HG03103 (cell line): ENCODE measurements at regions not wholly inside any gene's neighbourhood (a gene's known extent, or its start where the extent isn't known, plus 50 kb on each side); places are given as distances from the start of the nearest gene placed in this dataset.
"Not testable (repeated sequence)": the region's sequence is repeated elsewhere in the genome, so short reads cannot be mapped to it uniquely, and the experiment has no call there.

ENCODE experiments used
- ATAC-seq: cut with Tn5 transposase; IDR thresholded peaks from one replicate; pipeline ENCODE4 v1.9.1; 2021; ENCODE audit warnings: low read depth; ENCODE audit not compliant: unreplicated experiment

DNA sequence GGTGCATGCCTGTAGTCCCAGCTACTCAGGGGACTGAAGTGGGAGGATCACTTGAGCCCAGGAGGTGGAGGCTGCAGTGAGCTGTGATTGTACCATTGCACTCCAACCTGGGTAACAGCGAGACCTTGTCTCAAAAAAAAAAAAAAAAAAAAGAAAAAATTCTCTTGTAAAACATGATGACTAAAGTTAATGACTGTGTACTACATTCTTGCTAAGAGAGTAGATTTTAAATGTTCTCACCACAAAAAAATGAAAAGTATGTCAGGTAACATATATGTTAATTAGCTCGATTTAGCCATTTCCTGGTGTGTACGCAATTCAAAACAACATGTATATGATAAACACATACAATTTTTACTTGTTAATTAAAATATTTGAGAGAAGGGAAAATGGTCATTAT is 480.7 kb upstream of the RGS6 start:
- ATAC-seq: no peak

DNA sequence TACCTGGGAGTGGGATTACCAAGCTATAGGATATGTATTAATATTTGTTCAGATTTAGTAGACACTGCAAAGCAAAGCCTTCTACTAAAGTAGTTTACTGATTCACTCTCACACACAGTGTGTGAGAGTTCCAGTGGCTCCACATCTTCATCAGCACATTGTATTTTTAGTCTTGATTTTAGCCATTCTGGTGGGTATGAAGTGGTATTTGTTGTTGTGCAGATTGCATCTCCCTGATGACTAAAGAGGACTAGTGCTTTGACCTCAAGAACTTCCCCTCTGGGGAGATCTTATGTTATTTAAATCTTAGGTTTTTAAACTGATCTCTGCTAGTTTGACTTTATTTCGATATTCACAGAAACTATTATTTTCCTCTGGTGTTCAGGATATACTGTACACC is 479.7 kb upstream of the RGS6 start:
- ATAC-seq: no peak

DNA sequence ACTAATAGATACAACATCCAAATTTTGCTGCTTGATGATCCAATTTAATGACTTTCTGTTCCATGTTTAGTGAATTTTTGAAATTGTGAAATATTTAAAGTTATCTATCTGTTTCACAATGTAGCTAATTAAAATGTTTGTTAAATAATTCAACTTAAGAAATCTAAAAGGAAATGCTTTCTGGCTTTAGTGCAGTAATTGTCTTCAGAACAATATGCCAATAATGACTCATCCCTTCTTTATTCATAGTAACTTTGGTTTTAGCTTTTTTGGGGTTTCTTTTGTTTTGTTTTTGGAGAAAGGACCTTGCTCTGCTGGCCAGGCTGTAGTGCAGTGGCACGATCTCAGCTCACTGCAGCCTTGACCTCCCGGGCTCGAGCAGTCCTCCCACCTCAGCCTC is 479.2 kb upstream of the RGS6 start:
- no peak for ATAC-seq

DNA sequence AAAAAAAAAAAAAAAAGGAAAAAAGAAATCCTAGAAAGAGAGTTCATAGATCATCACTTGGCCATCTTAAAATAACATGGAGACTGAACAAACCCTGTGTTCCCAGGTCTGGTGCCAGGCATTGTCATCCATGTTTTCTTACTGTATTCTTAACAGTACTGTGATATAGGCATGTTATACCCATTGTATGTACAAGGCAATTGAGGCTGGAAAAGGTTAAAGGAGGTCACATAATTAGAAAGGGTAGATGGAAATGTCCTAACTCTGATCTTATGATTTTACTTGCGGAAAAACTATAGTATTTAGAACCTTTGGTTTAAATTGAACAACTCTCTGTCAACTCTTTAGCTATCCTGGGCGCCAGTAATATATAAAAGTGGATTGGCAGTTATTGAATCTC is 478.2 kb upstream of the RGS6 start:
- no peak for ATAC-seq

DNA sequence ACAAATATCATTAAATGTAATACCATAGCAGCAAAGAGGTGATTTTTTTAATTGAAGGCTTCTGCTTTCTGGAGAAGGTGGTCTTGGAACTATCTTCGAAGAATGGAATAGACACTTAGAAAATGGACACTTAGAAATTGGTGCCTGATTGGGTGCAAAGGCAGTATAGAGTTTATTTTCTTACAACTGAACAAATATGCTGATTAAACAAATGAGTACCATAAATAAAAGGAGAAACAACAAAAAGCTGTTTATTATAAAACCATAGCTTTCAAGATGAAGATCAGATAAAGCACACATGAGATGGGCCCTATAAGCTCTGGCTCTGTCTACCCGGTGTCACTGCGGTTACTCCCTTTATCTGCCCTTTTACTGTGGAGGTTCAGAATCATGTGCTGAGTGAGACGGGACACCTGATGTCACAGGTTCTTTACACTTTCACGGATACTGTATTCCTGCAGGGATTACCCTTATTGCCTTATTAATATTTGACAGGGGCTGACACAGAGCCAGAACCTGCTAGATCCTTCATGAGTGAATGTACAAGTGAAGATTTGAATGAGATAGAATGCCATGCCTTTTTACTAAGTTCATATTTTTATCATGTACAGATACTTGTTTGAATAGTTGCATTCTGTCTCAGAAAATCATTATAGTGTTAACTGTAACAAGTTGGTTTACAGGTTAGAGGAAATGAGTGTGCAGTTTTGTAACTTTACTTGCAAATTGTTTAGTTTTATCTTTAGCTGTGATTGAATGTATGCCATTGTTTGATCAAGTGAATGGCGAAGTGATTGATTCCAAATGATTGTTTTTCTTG is 477.5 kb upstream of the RGS6 start:
- no peak for ATAC-seq

DNA sequence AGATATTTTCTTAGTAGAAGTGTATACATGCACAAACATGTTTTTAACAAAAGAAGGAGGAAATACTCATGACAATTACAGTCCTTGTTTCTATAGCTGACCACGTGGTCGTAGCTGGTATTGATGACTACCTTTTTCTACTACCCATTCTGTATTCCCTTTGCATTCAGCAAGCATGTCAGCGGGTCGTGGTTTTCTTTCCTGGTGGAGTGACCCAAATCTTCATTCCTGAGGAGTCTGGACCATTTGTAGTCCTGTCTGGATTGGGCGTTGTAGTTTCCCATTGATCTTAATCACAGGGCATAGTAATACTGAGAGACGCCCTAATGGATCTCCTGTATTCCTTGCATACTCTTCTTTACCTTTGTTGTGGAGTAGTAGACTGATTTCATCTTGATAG is 472.1 kb upstream of the RGS6 start:
- no peak for ATAC-seq

DNA sequence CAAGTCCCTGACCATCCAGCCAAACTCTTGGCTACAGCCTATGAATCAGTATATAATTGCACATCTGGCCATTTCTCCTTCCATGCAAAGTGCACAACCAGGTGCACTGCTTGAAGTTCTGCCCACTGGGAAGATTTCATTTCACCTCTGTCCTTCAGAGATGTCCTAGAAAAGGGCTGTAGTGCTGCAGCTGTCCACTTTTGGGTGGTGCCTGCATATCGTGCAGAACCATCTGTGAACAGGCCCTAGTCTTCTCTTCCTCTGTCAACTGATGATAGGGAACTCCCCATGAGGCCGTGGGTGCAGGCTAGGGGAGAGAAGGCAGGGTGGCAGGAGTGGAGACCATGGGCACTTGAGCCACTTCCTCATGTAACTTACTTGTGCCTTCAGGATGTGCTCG is 470.6 kb upstream of the RGS6 start:
- ATAC-seq: not testable (repeated sequence)

DNA sequence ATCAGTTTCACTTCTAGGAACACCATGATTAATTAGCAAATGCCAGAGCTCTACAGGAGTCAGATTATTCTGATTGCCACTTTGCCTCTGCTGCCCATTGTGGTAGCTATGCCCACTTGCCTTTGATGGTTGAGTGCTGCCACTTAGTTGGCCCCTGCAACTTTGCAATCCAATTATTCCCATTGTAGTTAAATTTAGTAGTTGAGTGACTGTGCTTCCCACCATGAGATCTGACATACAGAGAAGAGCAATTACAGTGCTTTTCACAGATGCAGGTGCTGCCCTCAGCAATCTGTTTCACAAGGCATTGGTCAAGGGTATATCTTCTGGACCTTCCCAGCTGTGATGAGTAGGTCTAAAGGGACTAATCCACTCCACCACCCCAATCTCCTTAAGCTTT is 468.4 kb upstream of the RGS6 start:
- ATAC-seq: no peak

DNA sequence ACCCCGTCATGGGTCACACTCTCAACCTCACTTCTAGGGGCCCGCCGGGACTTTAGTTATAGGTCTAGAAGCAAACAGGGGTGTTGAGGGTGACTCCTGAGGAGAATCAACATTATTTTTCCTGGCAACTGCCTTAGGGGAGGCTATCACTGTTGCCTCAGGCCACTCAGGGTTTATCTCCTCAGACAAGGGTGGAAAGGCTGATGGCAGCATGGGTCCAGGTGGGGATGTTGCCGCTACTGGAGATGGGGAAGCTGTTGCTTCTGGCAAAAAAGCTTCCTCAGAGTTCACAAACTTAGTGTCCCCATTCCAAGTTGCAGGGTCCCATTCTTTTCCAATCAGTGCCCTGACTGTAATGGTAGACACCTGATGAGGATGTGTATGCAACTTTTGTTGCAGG is 467.4 kb upstream of the RGS6 start:
- ATAC-seq: no peak

DNA sequence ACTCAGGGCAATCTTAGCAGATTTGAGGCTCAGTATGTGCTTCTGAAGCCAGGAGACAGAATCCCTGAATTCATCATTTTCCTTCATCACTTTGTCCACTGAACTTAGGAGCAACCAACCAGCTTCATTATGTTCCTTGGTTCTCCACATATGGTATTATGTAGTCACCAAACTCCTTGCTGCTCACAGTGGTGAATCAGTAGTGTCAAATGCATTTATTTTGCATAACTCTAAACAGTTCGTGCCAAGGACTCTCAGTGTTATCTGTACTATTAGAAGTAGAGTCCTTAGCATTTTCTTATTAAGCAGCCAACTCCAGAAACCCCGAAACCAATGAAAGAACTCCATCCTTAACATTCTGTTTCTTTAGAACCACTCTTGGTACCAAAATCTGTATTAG is 466.9 kb upstream of the RGS6 start:
- ATAC-seq: no peak

DNA sequence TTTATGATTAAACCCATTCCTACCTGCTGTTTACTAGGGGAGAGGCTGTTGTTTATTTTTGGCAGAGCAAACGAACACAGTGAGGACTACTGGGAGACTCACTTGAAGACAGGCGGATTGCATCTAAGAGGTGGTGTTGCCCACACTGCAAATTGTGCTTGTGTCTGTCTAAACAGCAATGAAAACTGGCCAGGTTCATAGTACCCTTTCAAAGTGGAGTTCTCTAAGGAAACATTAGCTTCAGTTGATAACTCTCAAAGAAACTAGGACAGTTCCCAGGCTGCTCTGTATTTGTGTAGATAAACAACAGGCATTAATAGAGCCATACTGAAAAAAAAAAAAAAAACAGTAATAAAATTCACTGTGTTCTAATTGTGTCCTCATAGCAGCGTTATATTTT is 466.0 kb upstream of the RGS6 start:
- no peak for ATAC-seq

DNA sequence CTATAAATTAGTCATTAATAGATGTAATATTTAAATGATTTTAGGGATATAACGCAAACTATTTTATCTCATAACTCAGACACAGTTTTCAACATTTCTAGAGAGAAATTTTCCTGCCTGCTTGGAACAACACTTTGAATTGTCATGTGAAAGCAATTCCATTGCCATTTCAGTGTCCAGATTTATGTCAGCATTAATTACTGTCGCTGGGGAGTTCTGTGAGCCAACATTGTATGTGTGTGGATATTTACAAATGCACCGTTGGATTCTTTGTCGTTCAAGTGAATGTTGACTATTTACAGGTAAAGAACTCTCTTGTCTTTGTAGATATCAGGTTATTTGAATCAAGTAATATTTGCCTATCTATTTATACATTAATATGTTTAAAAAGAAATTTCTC is 465.3 kb upstream of the RGS6 start:
- no peak for ATAC-seq

DNA sequence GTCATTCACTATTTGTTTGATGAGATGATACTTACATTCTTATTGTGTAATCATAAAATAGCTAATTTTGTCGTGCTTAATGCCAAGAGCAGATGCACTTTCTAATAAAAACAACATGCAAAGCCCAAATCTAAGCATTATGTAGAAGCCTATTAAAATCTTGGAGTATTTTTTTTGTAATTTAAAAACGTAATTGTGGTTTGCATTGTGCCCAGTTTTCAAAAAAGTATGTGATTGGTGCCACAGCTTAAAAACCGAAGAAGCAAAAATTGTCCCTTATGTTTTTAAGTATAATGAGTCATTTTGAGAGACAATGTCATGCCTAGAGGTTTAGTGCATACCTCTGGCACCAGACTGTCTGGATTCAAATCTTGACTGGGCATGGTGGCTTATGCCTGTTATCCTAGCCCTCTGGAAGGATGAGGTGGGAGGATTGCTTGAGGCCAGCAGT is 464.8 kb upstream of the RGS6 start:
- ATAC-seq: no peak

DNA sequence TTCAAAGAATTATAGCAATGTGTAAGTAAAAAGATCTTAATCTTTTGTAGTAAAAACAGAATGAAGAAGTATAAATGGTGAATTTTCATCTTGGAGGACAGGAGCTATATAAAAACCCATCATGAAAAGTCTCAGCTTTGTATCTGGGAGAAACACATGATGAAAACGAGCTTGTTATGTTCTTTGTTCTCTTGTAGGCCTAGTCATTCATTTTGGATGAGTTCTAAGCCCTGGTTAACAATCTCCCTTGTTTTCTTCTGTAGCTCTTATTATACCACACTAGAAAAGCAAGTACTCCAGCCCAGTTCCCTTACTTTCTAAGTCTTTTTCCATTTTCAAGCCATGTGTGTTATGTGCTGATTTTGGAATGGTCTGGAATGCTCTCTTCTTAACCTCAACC is 463.5 kb upstream of the RGS6 start:
- ATAC-seq: no peak

DNA sequence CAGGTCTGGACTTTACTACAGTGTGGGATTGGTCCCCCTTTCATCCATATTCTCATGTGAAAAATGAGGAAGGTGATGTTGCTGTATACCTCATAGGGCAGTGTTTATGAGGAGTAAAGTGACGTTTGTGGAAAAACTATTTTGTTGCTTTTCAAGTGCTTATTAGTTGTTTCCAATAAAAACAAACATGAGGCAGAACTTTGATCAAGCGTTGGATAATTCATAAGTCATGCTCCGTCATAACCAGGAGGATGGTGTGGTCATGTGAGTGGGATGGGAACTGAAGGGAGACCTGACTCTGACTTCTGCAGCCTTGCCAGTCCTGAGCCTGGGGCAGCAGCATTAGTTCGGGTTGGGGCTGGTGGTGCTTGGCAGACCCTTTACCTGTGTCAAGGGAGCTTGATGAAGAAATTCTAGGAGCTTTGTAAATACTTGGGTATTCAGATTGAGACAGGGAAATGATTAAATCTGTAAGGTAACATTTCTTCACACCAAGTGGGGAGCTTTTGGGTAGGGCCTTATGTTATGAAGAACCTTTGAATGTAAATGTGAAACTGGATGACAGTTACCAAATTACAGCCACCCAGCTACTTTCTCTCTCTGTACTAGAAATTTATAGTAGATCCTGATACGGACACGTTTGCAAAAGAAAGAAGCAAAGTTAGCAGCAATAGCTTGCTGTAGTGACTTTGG is 462.4 kb upstream of the RGS6 start:
- no peak for ATAC-seq

DNA sequence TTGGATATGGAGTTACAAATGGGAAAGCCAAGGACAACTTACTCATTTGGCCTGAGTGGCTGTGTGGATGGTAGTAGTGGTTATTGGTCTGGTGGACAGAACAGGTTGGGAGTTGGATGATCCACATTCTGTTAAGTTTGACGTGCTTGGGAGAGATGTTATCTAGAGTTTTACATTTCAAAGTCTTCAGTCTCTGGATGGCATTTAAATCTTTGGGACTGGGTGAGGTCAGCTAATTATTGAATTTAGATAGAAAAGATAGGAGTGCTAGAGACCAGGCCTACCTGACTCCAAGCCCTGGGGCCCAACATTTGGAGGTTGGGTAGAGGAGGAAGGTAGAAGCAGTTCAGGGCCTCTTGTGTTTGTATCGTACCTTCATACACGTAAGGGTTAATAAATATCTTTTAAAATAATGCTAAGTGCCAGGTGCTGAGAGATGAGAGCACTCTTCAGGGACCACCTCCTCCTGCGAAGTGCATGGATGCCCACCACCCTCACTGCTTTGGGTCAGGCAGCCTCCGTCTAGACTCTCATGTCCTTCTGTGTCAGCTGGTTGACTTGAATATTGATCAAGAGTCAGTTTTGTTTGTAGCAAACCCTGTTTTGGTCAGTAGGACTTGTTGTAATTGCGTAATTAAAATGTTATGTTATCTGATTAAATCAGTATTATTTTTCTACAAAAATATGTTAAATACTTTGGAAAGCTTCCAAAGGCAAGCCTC is 460.4 kb upstream of the RGS6 start:
- no peak for ATAC-seq

DNA sequence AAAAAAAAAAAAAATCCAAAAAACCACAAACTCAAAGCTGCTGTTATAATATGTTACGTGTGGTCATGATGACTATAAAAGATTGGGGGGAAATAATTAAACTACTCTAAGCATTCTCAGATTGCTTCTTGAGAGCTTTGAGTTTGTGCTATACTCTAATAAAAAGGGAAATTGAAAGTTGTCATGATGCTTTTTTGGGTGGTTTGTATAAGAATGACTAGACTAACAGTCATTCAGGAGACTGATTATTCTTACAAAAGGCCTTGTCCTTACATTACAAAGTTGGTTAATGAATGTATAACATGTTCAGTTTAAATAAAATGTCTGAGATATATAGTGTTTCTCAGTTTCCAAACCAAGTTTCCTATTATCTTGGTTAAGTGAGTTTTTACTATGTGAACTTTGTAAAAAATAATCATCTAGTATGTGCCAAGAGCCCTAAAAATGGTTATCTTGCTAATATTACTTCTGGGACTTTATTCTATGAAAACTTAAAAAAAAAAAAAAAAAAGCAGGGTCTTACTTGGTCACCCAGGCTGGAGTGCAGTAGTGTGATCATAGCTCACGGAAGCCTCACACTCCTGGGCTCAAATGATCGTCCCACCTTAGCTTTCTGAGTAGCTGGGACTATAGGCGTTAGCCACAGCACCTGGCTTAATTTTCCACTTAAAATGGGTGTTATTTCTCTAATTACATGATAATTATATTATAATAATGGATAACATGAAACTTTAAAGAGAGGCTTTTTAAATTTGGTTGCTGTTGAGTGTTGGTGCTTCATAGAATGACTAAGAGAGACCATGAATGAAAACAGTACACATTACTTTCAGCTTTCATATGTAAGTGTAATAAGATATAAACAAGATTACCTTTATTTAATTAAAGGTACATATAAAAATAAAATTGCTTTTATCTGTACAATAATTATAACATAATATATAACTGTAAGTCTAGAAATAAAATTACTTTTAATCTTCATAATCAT is 459.6 kb upstream of the RGS6 start:
- no peak for ATAC-seq

DNA sequence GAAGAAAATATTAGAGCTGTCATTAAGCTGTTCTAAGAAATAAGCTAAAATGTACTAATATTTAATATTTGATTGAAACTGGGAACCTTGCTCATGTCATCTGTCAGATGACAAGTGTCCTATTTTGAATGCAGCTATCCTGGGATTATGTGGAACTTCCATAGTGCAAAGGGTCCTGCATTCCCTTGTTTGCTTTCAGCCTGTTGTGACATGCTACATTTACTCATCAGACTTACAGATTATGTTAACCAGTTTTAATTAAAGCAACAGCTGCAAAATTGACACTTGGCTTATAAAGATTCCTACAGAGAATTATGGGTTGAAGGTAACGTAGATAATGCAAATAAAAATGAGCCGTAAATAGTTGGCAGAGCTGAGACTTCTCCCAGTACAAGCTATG is 458.4 kb upstream of the RGS6 start:
- no peak for ATAC-seq

DNA sequence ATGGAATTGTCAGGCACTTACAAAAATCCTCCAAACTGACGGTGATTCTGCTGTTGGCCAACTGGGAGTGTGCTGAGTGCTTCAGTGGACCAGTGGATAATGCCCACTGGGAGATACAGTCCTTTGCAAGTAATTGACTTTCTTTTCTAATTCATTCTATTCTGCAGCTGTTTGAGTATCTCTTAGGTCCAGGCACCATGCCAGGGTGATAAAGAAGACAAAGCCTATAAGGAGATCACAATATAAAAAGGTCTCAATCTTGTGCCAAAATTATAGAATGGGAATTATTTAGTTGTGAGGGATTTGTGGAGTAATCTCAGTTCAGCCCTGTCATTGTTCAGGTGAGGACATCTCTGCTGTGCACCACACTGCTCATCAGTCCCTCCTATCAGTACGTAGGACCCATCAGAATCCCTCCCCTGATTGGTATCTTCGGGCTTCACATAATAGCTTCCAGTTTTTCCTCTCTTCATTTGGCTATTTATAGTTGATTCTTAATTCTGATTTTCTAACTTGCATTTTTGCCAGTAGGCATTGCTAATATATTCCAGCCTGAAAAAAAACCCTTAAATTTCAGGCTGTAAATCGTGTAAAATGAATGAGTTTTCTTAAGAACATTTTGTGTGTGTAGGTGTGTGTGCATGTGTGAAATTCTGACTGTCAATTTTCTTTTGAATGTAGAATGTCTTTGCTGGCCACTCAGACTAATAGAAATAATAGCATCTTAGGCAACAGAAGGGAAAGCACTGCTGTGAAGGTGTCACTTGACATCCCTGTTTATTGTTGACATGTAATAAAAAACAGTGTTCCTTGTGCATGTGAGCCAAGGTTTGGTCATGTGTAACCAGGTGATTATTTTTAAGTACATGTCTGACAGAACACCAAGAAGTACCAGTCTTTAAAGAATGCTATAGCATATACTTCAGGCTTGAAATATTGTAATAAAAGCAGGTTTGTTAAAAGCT is 457.6 kb upstream of the RGS6 start:
- no peak for ATAC-seq
